ENCODE measurements at regions not wholly inside any gene's neighbourhood (a gene's known extent, or its start where the extent isn't known, plus 50 kb on each side); places are given as distances from the start of the nearest gene placed in this dataset.

GRCh38 chrX:115387327-115387726 is 97.8 kb downstream of the LUZP4 start:
- ATAC-seq, result no peak
- Histone ChIP-seq H3K4me1 (ENCODE audit: control insufficient read depth, insufficient read depth, low read length) (no peaks in the 10 kb centered on the region), H3K27me3 (ENCODE audit: control insufficient read depth, insufficient read depth, low read length) (no peaks in the 10 kb centered on the region), H3K9me3 (ENCODE audit: control insufficient read depth, insufficient read depth, low read depth, low read length) (no peaks in the 10 kb centered on the region), H3K27ac (ENCODE audit: low read length) (no peak overlapping the region), H3K4me3 (ENCODE audit: low read depth in 2 of 2, low read length in 2 of 2) (no peak overlapping the region), H3K36me3 (ENCODE audit: control insufficient read depth, insufficient read depth, low read length) (no peaks in the 10 kb centered on the region)
- in situ Hi-C loops (cut with HindIII; ENCODE audit: low pct_unique_long_range_greater_than_20kb, low sequenced_read_pairs), result no loop called here
- no TSS peak for BruUV-seq (replicated peaks)
- intact Hi-C loops (cut with micrococcal nuclease; ENCODE audit: unreplicated experiment), result no loop called here
- TF ChIP-seq CTCF (IDR thresholded peaks at IDR 0.05) (no peak), POLR2AphosphoS5 (IDR thresholded peaks at IDR 0.05; ENCODE audit: low read depth, low read length) (no peak), REST (IDR thresholded peaks at IDR 0.05; ENCODE audit: insufficient read depth in 1 of 2, low read depth in 2 of 2, low read length in 1 of 2) (no peak), TCF7L2 (IDR thresholded peaks at IDR 0.05; ENCODE audit: low read depth, low read length) (no peak), SIN3A (IDR thresholded peaks at IDR 0.05; ENCODE audit: borderline replicate concordance, insufficient read depth, low read depth, low read length) (no peak)
- CTCF ChIA-PET, result no interaction called here
- DNase-seq (ENCODE audit: low read depth, low spot score), result no peak
- POLR2A ChIA-PET, result no interaction called here

DNA sequence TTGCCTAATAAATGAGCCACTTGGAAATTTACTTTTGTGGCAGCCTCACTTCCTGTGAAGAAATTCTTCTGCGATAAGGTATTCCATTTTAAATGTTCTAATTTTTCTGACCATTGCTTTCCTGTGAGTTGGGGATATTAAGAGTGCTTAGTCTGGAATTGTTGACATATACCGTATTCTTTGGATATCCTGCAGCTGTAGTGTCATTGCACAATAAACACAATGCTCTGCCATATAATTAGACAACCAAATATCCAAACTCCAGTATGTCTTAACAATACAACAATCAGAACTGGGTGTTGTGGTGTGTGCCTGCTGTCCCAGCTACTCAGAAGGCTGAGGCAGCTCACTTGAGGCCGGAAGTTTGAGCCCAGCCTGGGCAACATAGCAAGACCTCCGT is 99.4 kb downstream of the LUZP4 start:
- in situ Hi-C loops (cut with HindIII; ENCODE audit: low pct_unique_long_range_greater_than_20kb, low sequenced_read_pairs) (no loop called here), intact Hi-C loops (cut with micrococcal nuclease; ENCODE audit: unreplicated experiment) (no loop called here)
- DNase-seq (ENCODE audit: low read depth, low spot score) (no peak), ATAC-seq (no peak)
- H3K9me3 ChIP-seq (ENCODE audit: control insufficient read depth, insufficient read depth, low read depth, low read length), result no peaks in the 10 kb centered on the region
- no peaks in the 10 kb centered on the region for H3K4me1 ChIP-seq (ENCODE audit: control insufficient read depth, insufficient read depth, low read length)
- no peak overlapping the region for H3K27ac ChIP-seq (ENCODE audit: low read length)
- no peaks in the 10 kb centered on the region for H3K36me3 ChIP-seq (ENCODE audit: control insufficient read depth, insufficient read depth, low read length)
- BruUV-seq (replicated peaks), result no TSS peak
- no peak overlapping the region for H3K4me3 ChIP-seq (ENCODE audit: low read depth in 2 of 2, low read length in 2 of 2)
- no peaks in the 10 kb centered on the region for H3K27me3 ChIP-seq (ENCODE audit: control insufficient read depth, insufficient read depth, low read length)
- ChIA-PET POLR2A (no interaction called here), CTCF (no interaction called here)
- TF ChIP-seq POLR2AphosphoS5 (IDR thresholded peaks at IDR 0.05; ENCODE audit: low read depth, low read length), result no peak
- TF ChIP-seq REST (IDR thresholded peaks at IDR 0.05; ENCODE audit: insufficient read depth in 1 of 2, low read depth in 2 of 2, low read length in 1 of 2), result no peak
- no peak for TF ChIP-seq CTCF (IDR thresholded peaks at IDR 0.05)
- TF ChIP-seq TCF7L2 (IDR thresholded peaks at IDR 0.05; ENCODE audit: low read depth, low read length), result no peak
- no peak for TF ChIP-seq SIN3A (IDR thresholded peaks at IDR 0.05; ENCODE audit: borderline replicate concordance, insufficient read depth, low read depth, low read length)
